Keratinocyte (primary cell): ENCODE measurements at regions not wholly inside any gene's neighbourhood (a gene's known extent, or its start where the extent isn't known, plus 50 kb on each side); places are given as distances from the start of the nearest gene placed in this dataset.

ENCODE experiments used
- DNase-seq: peaks from one replicate; pipeline ENCODE4 v3.0.0-alpha.2; 2011; ENCODE audit warnings: low read depth, missing footprints, low spot score
- FAIRE-seq: peaks from 2 replicates; lab custom pipeline; 2011; peaks lifted over from hg19 to GRCh38; lab: Jason Lieb, UNC
- H2AFZ ChIP-seq: 2 replicates; pipeline ENCODE4 v1.6.0; 2012; ENCODE audit warnings: low read length, control low read depth, inconsistent platforms; ENCODE audit not compliant: control insufficient read depth
- H3K27ac ChIP-seq: 2 replicates; pipeline ENCODE4 v1.5.1; 2011; ENCODE audit warnings: low read length; ENCODE audit not compliant: control insufficient read depth, insufficient read depth
- H3K27me3 ChIP-seq: 3 replicates; pipeline ENCODE4 v1.6.0; 2011; ENCODE audit warnings: low read length; ENCODE audit not compliant: control insufficient read depth, insufficient read depth; ENCODE audit errors: extremely low read depth
- H3K36me3 ChIP-seq, 2 experiments: 2 replicates in 1 of 2; 3 replicates in 1 of 2; pipeline ENCODE4 v1.5.1; 2011; ENCODE audit warnings: low read length in 2 of 2, mild to moderate bottlenecking in 1 of 2; ENCODE audit not compliant: control insufficient read depth in 2 of 2, insufficient read depth in 2 of 2; ENCODE audit errors: extremely low read depth in 1 of 2
- H3K4me1 ChIP-seq: 3 replicates; pipeline ENCODE4 v1.5.1; 2011; ENCODE audit warnings: low read length; ENCODE audit not compliant: control insufficient read depth, insufficient read depth; ENCODE audit errors: extremely low read depth
- H3K4me2 ChIP-seq: 3 replicates; pipeline ENCODE4 v1.6.0; 2011; ENCODE audit warnings: low read depth, low read length; ENCODE audit not compliant: control insufficient read depth, insufficient read depth; ENCODE audit errors: extremely low read depth
- H3K4me3 ChIP-seq, 3 experiments: fragments of 200-600 bp in 1 of 3; sonication (generic) in 1 of 3; 2 replicates in 2 of 3; 3 replicates in 1 of 3; pipeline ENCODE4 v1.5.1; 2011 to 2016; ENCODE audit warnings: low read length in 3 of 3, mild to moderate bottlenecking in 3 of 3, control low read depth in 2 of 3, inconsistent platforms in 1 of 3, low read depth in 1 of 3, mixed read lengths in 1 of 3, mixed run types in 1 of 3, moderate library complexity in 1 of 3; ENCODE audit not compliant: control insufficient read depth in 2 of 3, insufficient read depth in 2 of 3; ENCODE audit errors: extremely low read depth in 1 of 3
- H3K79me2 ChIP-seq: 2 replicates; pipeline ENCODE4 v1.6.0; 2012; ENCODE audit warnings: low read length; ENCODE audit not compliant: control insufficient read depth, insufficient read depth
- H3K9ac ChIP-seq: 3 replicates; pipeline ENCODE4 v1.6.0; 2011; ENCODE audit warnings: low read length; ENCODE audit not compliant: control insufficient read depth, insufficient read depth; ENCODE audit errors: extremely low read depth
- H3K9me1 ChIP-seq: 3 replicates; pipeline ENCODE4 v1.6.0; 2011; ENCODE audit warnings: low read length; ENCODE audit not compliant: control insufficient read depth, insufficient read depth; ENCODE audit errors: extremely low read depth
- H3K9me3 ChIP-seq: 2 replicates; pipeline ENCODE4 v1.5.1; 2012; ENCODE audit warnings: low read depth, low read length; ENCODE audit not compliant: control insufficient read depth
- H4K20me1 ChIP-seq: 3 replicates; pipeline ENCODE4 v1.6.0; 2011; ENCODE audit warnings: low read length; ENCODE audit not compliant: control insufficient read depth, insufficient read depth; ENCODE audit errors: extremely low read depth
- EZH2 ChIP-seq: IDR thresholded peaks from one replicate; pipeline ENCODE4 v1.6.1; 2012; ENCODE audit warnings: inconsistent platforms, mild to moderate bottlenecking, low read length, moderate library complexity
- dilution Hi-C: fragments of 300-500 bp; cut with MboI; formaldehyde crosslinking; loops from one replicate; pipeline ENCODE4 v1.7.0; 2020; ENCODE audit warnings: low sequenced_read_pairs; ENCODE audit not compliant: extremely low pct_ligation_motif_present
- TF ChIP-seq, protein P1 (sequence below), 3 experiments: IDR thresholded peaks in 1 of 3; conservative IDR thresholded peaks in 1 of 3; optimal IDR thresholded peaks in 1 of 3; 2 replicates in 2 of 3; 3 replicates in 1 of 3; pipeline versions ENCODE3 to v1.5.1; 2011; ENCODE audit warnings: low read length in 3 of 3, mild to moderate bottlenecking in 3 of 3, moderate library complexity in 2 of 3, control low read depth in 1 of 3, inconsistent platforms in 1 of 3; ENCODE audit not compliant: insufficient read depth in 2 of 3; ENCODE audit errors: extremely low read depth in 1 of 3

DNA sequence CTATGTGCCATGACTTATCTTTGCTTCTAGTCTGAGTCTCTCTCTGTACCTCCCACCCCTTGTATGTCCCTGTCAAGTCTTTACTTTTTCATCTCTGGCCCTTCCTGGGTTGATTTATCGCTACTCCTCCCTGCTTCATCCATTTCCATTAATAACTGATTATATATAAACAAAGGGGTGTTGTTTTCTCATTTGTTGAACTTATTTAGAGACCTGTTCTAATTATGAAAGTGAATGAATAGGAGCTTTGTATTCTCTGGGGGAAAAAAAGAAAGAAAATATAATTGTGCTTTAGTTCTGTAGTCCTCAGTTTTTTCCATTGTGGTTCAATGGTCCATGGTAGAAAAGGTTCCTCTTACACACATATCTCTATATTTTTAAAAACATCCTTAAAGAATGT is 328.9 kb upstream of the PPP2R3A start:
- no peaks in the 10 kb centered on the region for H3K9me1 ChIP-seq
- DNase-seq (no peak), FAIRE-seq (no peak)
- H3K9ac ChIP-seq: no peak overlapping the region
- H2AFZ ChIP-seq: no peak overlapping the region
- H3K9me3 ChIP-seq: no peaks in the 10 kb centered on the region
- H3K4me3 ChIP-seq: no peak overlapping the region
- no peaks in the 10 kb centered on the region for H3K4me1 ChIP-seq
- no peaks in the 10 kb centered on the region for H3K27me3 ChIP-seq
- H3K4me2 ChIP-seq: no peak overlapping the region
- H3K79me2 ChIP-seq: no peaks in the 10 kb centered on the region
- no peak overlapping the region for H3K27ac ChIP-seq
- no peaks in the 10 kb centered on the region for H3K36me3 ChIP-seq
- TF ChIP-seq EZH2: no peak
- TF ChIP-seq, protein P1, sequence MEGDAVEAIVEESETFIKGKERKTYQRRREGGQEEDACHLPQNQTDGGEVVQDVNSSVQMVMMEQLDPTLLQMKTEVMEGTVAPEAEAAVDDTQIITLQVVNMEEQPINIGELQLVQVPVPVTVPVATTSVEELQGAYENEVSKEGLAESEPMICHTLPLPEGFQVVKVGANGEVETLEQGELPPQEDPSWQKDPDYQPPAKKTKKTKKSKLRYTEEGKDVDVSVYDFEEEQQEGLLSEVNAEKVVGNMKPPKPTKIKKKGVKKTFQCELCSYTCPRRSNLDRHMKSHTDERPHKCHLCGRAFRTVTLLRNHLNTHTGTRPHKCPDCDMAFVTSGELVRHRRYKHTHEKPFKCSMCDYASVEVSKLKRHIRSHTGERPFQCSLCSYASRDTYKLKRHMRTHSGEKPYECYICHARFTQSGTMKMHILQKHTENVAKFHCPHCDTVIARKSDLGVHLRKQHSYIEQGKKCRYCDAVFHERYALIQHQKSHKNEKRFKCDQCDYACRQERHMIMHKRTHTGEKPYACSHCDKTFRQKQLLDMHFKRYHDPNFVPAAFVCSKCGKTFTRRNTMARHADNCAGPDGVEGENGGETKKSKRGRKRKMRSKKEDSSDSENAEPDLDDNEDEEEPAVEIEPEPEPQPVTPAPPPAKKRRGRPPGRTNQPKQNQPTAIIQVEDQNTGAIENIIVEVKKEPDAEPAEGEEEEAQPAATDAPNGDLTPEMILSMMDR (optimal IDR thresholded peaks at IDR 0.05 in 1 of 3, IDR thresholded peaks at IDR 0.05 in 1 of 3, conservative IDR thresholded peaks at IDR 0.05 in 1 of 3; ENCODE audit: extremely low read depth in 1 of 3, insufficient read depth in 2 of 3, low read length in 3 of 3): no peak
- dilution Hi-C loops: no loop called here
- H4K20me1 ChIP-seq: no peaks in the 10 kb centered on the region

DNA sequence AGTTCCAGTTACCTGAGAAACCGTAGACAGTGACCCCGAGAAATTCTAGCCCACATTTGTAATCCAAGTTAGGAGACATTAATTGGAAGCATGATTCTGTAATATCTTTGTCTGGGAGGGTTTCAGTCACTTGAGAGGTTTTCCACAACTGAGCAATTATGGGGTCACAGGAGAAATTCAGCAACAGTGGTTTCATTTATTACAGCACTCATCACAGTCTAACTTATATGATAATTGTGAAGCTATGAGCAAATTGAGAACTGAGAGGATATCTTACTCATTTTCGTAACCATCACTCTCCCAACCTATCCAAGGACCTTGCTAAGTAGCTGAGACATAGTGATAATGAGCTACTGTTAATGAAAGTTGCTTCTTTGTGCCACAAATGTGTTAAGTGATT is 328.5 kb upstream of the PPP2R3A start:
- FAIRE-seq (no peak), DNase-seq (no peak)
- no peaks in the 10 kb centered on the region for H3K79me2 ChIP-seq

More for the DNA sequence above, 328.5 kb upstream of the PPP2R3A start:
- Histone ChIP-seq H3K4me1 (no peaks in the 10 kb centered on the region), H3K27ac (no peak overlapping the region), H3K9ac (no peak overlapping the region), H2AFZ (no peak overlapping the region), H4K20me1 (no peaks in the 10 kb centered on the region), H3K9me1 (no peaks in the 10 kb centered on the region), H3K36me3 (no peaks in the 10 kb centered on the region), H3K27me3 (no peaks in the 10 kb centered on the region), H3K4me2 (no peak overlapping the region), H3K4me3 (no peak overlapping the region), H3K9me3 (no peaks in the 10 kb centered on the region)
- dilution Hi-C loops: no loop called here
- TF ChIP-seq EZH2: no peak
- TF ChIP-seq, protein P1 (optimal IDR thresholded peaks at IDR 0.05 in 1 of 3, IDR thresholded peaks at IDR 0.05 in 1 of 3, conservative IDR thresholded peaks at IDR 0.05 in 1 of 3; ENCODE audit: extremely low read depth in 1 of 3, insufficient read depth in 2 of 3, low read length in 3 of 3): no peak
